Left ventricle myocardium inferior (tissue), 1 donor: ENCODE measurements at regions not wholly inside any gene's neighbourhood (a gene's known extent, or its start where the extent isn't known, plus 50 kb on each side); places are given as distances from the start of the nearest gene placed in this dataset.

Source experiments
- DNase-seq: peaks from one replicate; pipeline ENCODE4 v3.0.0-alpha.2; 2020
- H3K27ac ChIP-seq: fragments of 200-600 bp; replicated peaks from 2 replicates; pipeline ENCODE4 v1.8.0; 2021
- H3K27me3 ChIP-seq: fragments of 200-600 bp; 2 replicates; pipeline ENCODE4 v1.8.0; 2021; ENCODE audit warnings: low read depth
- H3K36me3 ChIP-seq: fragments of 200-600 bp; 2 replicates; pipeline ENCODE4 v1.8.0; 2021
- H3K4me1 ChIP-seq: fragments of 200-600 bp; 2 replicates; pipeline ENCODE4 v1.8.0; 2021
- H3K4me3 ChIP-seq: fragments of 200-600 bp; 2 replicates; pipeline ENCODE4 v1.8.0; 2021; ENCODE audit warnings: mild to moderate bottlenecking, moderate library complexity
- H3K9me3 ChIP-seq: fragments of 200-600 bp; replicated peaks from 2 replicates; pipeline ENCODE4 v1.8.0; 2021
- intact Hi-C: fragments of 100-400 bp; cut with micrococcal nuclease; formaldehyde crosslinking; loops from one replicate; pipeline ENCODE4 v1.11.0; 2022
- TF ChIP-seq, protein P1 (sequence below): fragments of 200-600 bp; IDR thresholded peaks from 2 replicates; pipeline ENCODE4 v1.8.0; 2021; ENCODE audit warnings: antibody characterized with exemption, mild to moderate bottlenecking, borderline replicate concordance
- donor health status: DM: no; HTN: yes; CAD: no; lungs with severe emphysema.

DNA sequence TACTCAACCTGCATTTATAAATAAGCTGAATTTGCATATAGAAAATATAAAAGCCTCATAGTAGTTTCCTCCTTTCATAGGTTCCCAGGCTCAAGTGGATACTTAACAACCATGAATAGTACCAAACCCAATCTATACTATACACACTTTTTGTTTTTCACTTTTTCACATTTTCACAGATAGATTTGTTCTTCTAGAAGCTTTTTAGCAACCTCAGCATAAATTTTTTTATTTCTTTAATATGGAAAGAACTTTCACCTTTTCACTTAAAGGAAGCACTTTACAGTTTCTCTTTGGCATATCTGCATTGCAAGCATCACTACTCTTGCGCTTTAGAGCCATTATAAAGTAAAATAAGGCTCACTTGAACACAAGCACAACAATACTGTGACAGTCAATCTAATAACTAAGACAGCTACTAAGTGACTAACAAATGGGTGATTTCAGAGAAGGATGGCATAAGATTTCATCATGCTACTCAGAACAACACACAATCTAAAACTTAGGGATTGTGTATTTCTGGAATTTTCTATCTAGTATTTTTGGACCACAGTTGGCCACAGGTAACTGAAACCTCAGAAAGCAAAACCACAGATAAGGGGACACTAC lies 1063.6 kb downstream of the FAM181B start:
- TF ChIP-seq, protein P1, sequence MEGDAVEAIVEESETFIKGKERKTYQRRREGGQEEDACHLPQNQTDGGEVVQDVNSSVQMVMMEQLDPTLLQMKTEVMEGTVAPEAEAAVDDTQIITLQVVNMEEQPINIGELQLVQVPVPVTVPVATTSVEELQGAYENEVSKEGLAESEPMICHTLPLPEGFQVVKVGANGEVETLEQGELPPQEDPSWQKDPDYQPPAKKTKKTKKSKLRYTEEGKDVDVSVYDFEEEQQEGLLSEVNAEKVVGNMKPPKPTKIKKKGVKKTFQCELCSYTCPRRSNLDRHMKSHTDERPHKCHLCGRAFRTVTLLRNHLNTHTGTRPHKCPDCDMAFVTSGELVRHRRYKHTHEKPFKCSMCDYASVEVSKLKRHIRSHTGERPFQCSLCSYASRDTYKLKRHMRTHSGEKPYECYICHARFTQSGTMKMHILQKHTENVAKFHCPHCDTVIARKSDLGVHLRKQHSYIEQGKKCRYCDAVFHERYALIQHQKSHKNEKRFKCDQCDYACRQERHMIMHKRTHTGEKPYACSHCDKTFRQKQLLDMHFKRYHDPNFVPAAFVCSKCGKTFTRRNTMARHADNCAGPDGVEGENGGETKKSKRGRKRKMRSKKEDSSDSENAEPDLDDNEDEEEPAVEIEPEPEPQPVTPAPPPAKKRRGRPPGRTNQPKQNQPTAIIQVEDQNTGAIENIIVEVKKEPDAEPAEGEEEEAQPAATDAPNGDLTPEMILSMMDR = no peak
- Histone ChIP-seq H3K4me1 (no peaks in the 10 kb centered on the region), H3K9me3 (no peaks in the 10 kb centered on the region), H3K27me3 (no peaks in the 10 kb centered on the region), H3K36me3 (no peaks in the 10 kb centered on the region), H3K27ac (no peak overlapping the region), H3K4me3 (no peak overlapping the region)
- intact Hi-C loops = no loop called here
- no peak for DNase-seq

DNA sequence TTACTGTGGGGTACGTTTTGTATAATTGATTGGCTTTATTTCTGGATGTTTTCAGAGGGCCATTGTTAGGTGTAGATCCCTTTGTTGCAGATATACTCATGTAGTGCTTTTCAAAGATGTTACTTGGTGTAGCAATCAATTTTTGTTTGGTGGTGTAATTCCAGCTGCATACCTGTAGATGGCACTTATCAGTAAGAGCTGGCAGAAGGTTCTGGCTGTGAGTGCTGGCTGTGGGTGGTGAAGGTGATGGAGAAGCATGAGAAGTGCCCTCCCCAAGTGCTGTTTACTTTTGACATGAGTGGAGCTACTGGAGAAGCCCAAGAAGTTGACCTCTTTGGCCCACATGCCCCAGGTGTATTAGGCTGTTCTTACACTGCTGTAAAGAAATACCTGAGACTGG lies 1074.9 kb downstream of the FAM181B start:
- no peak for DNase-seq
- Histone ChIP-seq H3K27ac (no peak overlapping the region), H3K36me3 (no peaks in the 10 kb centered on the region), H3K9me3 (peaks cover 62% of the 10 kb centered on the region), H3K4me1 (no peaks in the 10 kb centered on the region), H3K4me3 (no peak overlapping the region), H3K27me3 (no peaks in the 10 kb centered on the region)
- TF ChIP-seq, protein P1 = no peak
- intact Hi-C loops = no loop called here

DNA sequence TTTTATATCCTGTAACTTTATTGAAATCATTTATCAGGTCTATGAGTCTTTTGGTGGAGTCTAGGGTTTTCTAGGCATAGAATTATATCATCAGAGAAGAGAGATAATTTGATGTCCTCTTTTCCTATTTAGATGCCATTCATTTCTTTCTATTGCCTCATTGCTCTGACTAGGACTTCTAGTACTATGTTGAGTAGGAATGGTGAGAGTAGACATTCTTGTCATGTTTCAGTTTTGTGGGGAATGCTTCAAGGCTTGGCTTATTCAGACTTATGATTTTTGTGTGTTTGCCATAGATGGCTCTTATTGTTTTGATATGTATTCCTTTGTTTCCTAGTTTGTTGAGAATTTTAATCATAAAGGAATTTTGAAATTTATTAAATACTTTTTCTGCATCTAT lies 1078.3 kb downstream of the FAM181B start:
- H3K9me3 ChIP-seq = peaks cover 67% of the 10 kb centered on the region
- no peak overlapping the region for H3K27ac ChIP-seq
- no peak overlapping the region for H3K4me3 ChIP-seq
- TF ChIP-seq, protein P1 = no peak
- no peaks in the 10 kb centered on the region for H3K36me3 ChIP-seq
- intact Hi-C loops = no loop called here
- H3K4me1 ChIP-seq = no peaks in the 10 kb centered on the region
- no peak for DNase-seq
- no peaks in the 10 kb centered on the region for H3K27me3 ChIP-seq

DNA sequence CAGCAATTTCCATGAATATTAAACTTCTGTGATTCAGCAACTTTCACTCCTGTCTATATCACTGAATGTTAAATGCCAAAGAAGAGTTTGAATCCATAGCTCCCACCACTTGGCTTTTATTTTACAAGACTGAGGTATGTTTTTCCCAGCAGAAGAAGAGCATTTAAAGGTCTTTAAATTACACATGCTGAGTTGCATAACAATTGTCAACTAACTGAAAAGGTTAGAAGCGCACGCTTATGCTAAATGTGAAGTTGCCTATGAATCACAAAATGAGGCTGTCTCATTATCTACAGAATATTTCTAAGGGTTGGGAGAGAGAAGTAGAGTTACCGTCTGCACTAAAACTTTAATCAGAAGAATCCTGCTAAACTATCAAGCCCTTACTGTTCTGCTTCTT lies 1086.3 kb downstream of the FAM181B start:
- Histone ChIP-seq H3K27ac (no peak overlapping the region), H3K9me3 (no peaks in the 10 kb centered on the region), H3K4me3 (no peak overlapping the region), H3K4me1 (no peaks in the 10 kb centered on the region), H3K27me3 (peaks cover 11% of the 10 kb centered on the region), H3K36me3 (no peaks in the 10 kb centered on the region)
- DNase-seq = no peak
- intact Hi-C loops = no loop called here
- TF ChIP-seq, protein P1 = no peak

DNA sequence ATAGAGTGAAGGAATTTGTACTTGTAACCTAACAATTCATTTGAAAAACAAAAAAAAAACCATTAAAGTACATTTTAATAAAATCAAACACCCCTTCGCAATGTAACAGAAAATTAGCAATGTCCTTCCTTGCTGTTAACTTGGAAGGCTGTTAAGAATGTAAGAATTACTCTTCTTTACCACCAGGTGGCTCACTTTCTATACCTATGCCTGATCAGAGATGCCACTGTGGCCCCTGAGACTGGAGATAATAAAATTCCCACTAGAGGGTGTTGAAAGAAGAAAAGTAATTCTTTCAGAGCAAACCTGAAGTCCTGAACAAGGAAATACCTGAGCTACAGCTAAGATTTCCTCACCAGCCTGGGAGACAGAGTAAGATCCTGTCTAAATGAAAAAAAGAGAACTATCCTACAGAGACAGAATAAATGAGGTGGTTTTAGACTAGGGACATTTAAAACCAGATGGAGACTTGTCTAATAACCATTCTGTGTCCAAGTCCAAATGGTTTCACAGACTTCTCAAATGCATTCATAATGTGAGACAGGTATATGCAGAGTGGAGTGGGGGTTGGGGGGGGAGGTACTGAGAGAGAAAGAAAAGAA lies 1089.3 kb downstream of the FAM181B start:
- TF ChIP-seq, protein P1 = peak; percentile 61
- no peak overlapping the region for H3K4me3 ChIP-seq
- no peak overlapping the region for H3K27ac ChIP-seq
- H3K27me3 ChIP-seq = peaks cover 11% of the 10 kb centered on the region
- H3K9me3 ChIP-seq = no peaks in the 10 kb centered on the region
- no peaks in the 10 kb centered on the region for H3K36me3 ChIP-seq
- DNase-seq = no peak
- intact Hi-C loops = no loop called here
- H3K4me1 ChIP-seq = no peaks in the 10 kb centered on the region
